ENCODE measurements at regions not wholly inside any gene's neighbourhood (a gene's known extent, or its start where the extent isn't known, plus 50 kb on each side); places are given as distances from the start of the nearest gene placed in this dataset.

DNA sequence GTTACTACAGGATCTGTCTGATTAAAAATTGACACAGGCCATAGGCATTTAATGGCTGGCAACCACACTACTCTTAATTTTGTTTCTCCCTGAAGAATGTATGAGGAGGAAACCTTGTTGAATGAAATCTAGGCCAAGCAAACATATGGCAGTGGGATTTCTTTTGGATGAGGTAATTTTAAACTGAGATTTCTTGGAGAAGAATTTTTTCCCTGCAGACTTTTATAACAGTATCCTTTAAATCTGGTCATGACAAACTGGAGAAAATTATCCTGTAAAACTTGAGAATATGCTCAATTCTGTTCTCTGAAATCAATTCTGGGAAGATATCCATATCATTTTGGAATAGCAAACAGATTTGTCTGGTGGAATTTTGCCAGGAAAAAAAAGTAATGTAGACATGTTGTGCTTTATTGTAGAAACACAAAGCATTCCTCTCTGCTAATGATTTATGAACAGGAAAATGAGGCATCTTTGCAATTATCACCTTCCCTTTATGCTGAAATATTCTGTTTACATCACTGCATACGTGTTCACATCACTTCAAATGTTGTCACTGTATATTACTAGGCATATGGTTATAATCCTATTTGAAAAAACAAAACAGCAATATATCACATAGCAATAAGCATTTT, 108.3 kb upstream of the ARSJ start:
- Histone ChIP-seq H3K9me2 (ENCODE audit: insufficient read depth, low read length) (no peaks in the 10 kb centered on the region), H2AFZ (ENCODE audit: low read depth, low read length) (no peak overlapping the region), H3K9ac (ENCODE audit: low read length) (no peak overlapping the region), H3K4me2 (ENCODE audit: low read length) (no peak overlapping the region), H3F3A (ENCODE audit: insufficient read depth, low read length, poor library complexity, severe bottlenecking) (no peaks in the 10 kb centered on the region), H3K9me3 (ENCODE audit: low read length) (no peaks in the 10 kb centered on the region), H3K36me3 (ENCODE audit: insufficient read depth, low read length) (no peaks in the 10 kb centered on the region), H3K27ac (ENCODE audit: low read length) (no peak overlapping the region), H3K4me3 (ENCODE audit: low read length) (no peak overlapping the region), H3K79me2 (replicated peaks; ENCODE audit: insufficient read depth, low read length) (no peaks in the 10 kb centered on the region), H4K20me1 (ENCODE audit: insufficient read depth) (no peaks in the 10 kb centered on the region), H3K27me3 (ENCODE audit: insufficient read depth, low read depth, low read length) (no peaks in the 10 kb centered on the region)
- TF ChIP-seq EP300 (conservative IDR thresholded peaks at IDR 0.05; ENCODE audit: poor library complexity, severe bottlenecking) (no peak), POLR2AphosphoS5 (IDR thresholded peaks at IDR 0.05) (no peak), RAD21 (conservative IDR thresholded peaks at IDR 0.05) (no peak), SMC3 (conservative IDR thresholded peaks at IDR 0.05; ENCODE audit: poor library complexity) (no peak), MXI1 (conservative IDR thresholded peaks at IDR 0.05; ENCODE audit: poor library complexity, severe bottlenecking) (no peak), EZH2 (IDR thresholded peaks at IDR 0.05; ENCODE audit: borderline replicate concordance, insufficient read depth, low read length, poor library complexity, severe bottlenecking) (no peak), TAF1 (IDR thresholded peaks at IDR 0.05; ENCODE audit: low read depth) (no peak)
- TF ChIP-seq, protein P1, sequence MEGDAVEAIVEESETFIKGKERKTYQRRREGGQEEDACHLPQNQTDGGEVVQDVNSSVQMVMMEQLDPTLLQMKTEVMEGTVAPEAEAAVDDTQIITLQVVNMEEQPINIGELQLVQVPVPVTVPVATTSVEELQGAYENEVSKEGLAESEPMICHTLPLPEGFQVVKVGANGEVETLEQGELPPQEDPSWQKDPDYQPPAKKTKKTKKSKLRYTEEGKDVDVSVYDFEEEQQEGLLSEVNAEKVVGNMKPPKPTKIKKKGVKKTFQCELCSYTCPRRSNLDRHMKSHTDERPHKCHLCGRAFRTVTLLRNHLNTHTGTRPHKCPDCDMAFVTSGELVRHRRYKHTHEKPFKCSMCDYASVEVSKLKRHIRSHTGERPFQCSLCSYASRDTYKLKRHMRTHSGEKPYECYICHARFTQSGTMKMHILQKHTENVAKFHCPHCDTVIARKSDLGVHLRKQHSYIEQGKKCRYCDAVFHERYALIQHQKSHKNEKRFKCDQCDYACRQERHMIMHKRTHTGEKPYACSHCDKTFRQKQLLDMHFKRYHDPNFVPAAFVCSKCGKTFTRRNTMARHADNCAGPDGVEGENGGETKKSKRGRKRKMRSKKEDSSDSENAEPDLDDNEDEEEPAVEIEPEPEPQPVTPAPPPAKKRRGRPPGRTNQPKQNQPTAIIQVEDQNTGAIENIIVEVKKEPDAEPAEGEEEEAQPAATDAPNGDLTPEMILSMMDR (IDR thresholded peaks at IDR 0.05; ENCODE audit: poor library complexity, severe bottlenecking) = no peak
- TF ChIP-seq, protein P2, sequence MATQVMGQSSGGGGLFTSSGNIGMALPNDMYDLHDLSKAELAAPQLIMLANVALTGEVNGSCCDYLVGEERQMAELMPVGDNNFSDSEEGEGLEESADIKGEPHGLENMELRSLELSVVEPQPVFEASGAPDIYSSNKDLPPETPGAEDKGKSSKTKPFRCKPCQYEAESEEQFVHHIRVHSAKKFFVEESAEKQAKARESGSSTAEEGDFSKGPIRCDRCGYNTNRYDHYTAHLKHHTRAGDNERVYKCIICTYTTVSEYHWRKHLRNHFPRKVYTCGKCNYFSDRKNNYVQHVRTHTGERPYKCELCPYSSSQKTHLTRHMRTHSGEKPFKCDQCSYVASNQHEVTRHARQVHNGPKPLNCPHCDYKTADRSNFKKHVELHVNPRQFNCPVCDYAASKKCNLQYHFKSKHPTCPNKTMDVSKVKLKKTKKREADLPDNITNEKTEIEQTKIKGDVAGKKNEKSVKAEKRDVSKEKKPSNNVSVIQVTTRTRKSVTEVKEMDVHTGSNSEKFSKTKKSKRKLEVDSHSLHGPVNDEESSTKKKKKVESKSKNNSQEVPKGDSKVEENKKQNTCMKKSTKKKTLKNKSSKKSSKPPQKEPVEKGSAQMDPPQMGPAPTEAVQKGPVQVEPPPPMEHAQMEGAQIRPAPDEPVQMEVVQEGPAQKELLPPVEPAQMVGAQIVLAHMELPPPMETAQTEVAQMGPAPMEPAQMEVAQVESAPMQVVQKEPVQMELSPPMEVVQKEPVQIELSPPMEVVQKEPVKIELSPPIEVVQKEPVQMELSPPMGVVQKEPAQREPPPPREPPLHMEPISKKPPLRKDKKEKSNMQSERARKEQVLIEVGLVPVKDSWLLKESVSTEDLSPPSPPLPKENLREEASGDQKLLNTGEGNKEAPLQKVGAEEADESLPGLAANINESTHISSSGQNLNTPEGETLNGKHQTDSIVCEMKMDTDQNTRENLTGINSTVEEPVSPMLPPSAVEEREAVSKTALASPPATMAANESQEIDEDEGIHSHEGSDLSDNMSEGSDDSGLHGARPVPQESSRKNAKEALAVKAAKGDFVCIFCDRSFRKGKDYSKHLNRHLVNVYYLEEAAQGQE (IDR thresholded peaks at IDR 0.05; ENCODE audit: borderline replicate concordance) = no peak

DNA sequence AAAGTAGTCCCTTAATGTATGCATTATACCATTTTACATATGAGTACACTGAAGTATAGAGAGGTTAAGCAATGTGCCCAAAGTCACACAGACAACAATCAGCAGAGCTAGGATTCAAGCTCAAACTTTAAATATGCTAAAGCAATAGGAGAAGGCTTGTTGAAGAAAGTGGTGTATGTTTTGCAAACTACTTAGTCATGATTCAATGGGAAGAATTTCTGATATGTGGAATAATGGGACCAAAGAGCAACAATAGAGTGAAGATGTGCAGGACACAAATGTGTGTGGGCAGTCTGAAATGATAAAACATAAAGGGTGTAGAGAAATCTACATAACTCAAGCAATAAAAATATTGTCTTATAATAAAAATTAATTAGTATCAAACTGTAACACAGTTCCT, 109.0 kb upstream of the ARSJ start:
- H3K27me3 ChIP-seq (ENCODE audit: insufficient read depth, low read depth, low read length) = no peaks in the 10 kb centered on the region
- H3K36me3 ChIP-seq (ENCODE audit: insufficient read depth, low read length) = no peaks in the 10 kb centered on the region
- no peaks in the 10 kb centered on the region for H3K9me3 ChIP-seq (ENCODE audit: low read length)
- H3K4me3 ChIP-seq (ENCODE audit: low read length) = no peak overlapping the region
- H3K9ac ChIP-seq (ENCODE audit: low read length) = no peak overlapping the region
- no peak overlapping the region for H3K27ac ChIP-seq (ENCODE audit: low read length)
- no peaks in the 10 kb centered on the region for H3F3A ChIP-seq (ENCODE audit: insufficient read depth, low read length, poor library complexity, severe bottlenecking)
- no peaks in the 10 kb centered on the region for H4K20me1 ChIP-seq (ENCODE audit: insufficient read depth)
- no peak overlapping the region for H2AFZ ChIP-seq (ENCODE audit: low read depth, low read length)
- H3K4me2 ChIP-seq (ENCODE audit: low read length) = no peak overlapping the region
- no peaks in the 10 kb centered on the region for H3K79me2 ChIP-seq (replicated peaks; ENCODE audit: insufficient read depth, low read length)
- TF ChIP-seq MXI1 (conservative IDR thresholded peaks at IDR 0.05; ENCODE audit: poor library complexity, severe bottlenecking) = no peak
- TF ChIP-seq TAF1 (IDR thresholded peaks at IDR 0.05; ENCODE audit: low read depth) = no peak
- no peaks in the 10 kb centered on the region for H3K9me2 ChIP-seq (ENCODE audit: insufficient read depth, low read length)
